Transverse colon (tissue), 4 donors: ENCODE measurements at regions not wholly inside any gene's neighbourhood (a gene's known extent, or its start where the extent isn't known, plus 50 kb on each side); places are given as distances from the start of the nearest gene placed in this dataset.

Experiments used
- DNase-seq: peaks from one replicate; pipeline ENCODE4 v3.0.0-alpha.2; 2019
- H3K27ac ChIP-seq, 4 donors: fragments of 200-600 bp; sonication (generic); 2 replicates each; pipeline ENCODE4 v1.5.1; 2016 to 2018; ENCODE audit warnings: inconsistent platforms in 4 of 4
- H3K27me3 ChIP-seq: fragments of 200-600 bp; sonication (generic); 2 replicates; pipeline ENCODE4 v1.5.1; 2017; ENCODE audit warnings: inconsistent platforms
- H3K36me3 ChIP-seq, 4 donors: fragments of 200-600 bp; sonication (generic); 2 replicates each; pipeline ENCODE4 v1.5.1; 2017 to 2019; ENCODE audit warnings: inconsistent platforms in 4 of 4
- H3K4me1 ChIP-seq, 4 donors: fragments of 200-600 bp; sonication (generic); 2 replicates each; pipeline ENCODE4 v1.5.1; 2017 to 2020; ENCODE audit warnings: inconsistent platforms in 4 of 4
- H3K4me3 ChIP-seq, 4 donors: fragments of 200-600 bp; sonication (generic); 1 replicate in 1 of 4; 2 replicates in 3 of 4; pipeline versions ENCODE4 v1.5.1 to v1.6.1; 2017 to 2019; ENCODE audit warnings: inconsistent platforms in 4 of 4
- H3K9me3 ChIP-seq, 2 donors: fragments of 200-600 bp; sonication (generic); 2 replicates each; pipeline ENCODE4 v1.5.1; 2017 to 2019; ENCODE audit warnings: inconsistent platforms in 2 of 2
- EP300 ChIP-seq: sonication (generic); formaldehyde crosslinking; IDR thresholded peaks from one replicate; pipeline ENCODE4 v1.6.1; 2017; ENCODE audit warnings: antibody characterized with exemption, low read depth
- POLR2A ChIP-seq: fragments of 450-650 bp; IDR thresholded peaks from one replicate; pipeline ENCODE4 v1.6.1; 2016; ENCODE audit warnings: antibody characterized with exemption, mild to moderate bottlenecking, moderate library complexity
- POLR2AphosphoS5 ChIP-seq, 3 donors: sonication (generic); formaldehyde crosslinking; IDR thresholded peaks; one replicate each; pipeline ENCODE4 v1.6.1; 2016; ENCODE audit warnings: antibody characterized with exemption in 3 of 3
- WGBS, 2 donors: methylation state at CpG; one replicate each; pipeline ENCODE4 v1.1.5; 2018; ENCODE audit warnings: low coverage in 1 of 2; 5-methylcytosine and 5-hydroxymethylcytosine counted together
- in situ Hi-C, 4 donors: fragments of 200-750 bp; cut with MboI; loops; one replicate each; pipeline versions ENCODE4 v1.15.0 to v1.15.1; 2017; ENCODE audit warnings: low sequenced_read_pairs in 3 of 4, low pct_ligation_motif_present in 1 of 4, low pct_unique_long_range_greater_than_20kb in 1 of 4
- intact Hi-C: fragments of 100-400 bp; cut with DNase I; formaldehyde crosslinking; loops from one replicate; pipeline ENCODE4 v1.15.1; 2023; ENCODE audit warnings: low total_unique reads
- TF ChIP-seq, protein P1 (sequence below), 5 experiments: fragments of 200-600 bp in 3 of 5; fragments of 450-650 bp in 2 of 5; sonication (generic) in 3 of 5; IDR thresholded peaks; 1 replicate in 2 of 5; 2 replicates in 3 of 5; pipeline ENCODE4 v1.5.1; 2016 to 2017; ENCODE audit warnings: antibody characterized with exemption in 5 of 5, inconsistent platforms in 3 of 5, mild to moderate bottlenecking in 2 of 5, moderate library complexity in 1 of 5

GRCh38 chr2:4356541-4356940 is 653.2 kb downstream of the DCDC2C start:
- no peaks in the 10 kb centered on the region for H3K36me3 ChIP-seq
- no peak for DNase-seq
- H3K27me3 ChIP-seq = no peaks in the 10 kb centered on the region
- 50 to 66% methylated on average over 1 of the region's 1 CpG for WGBS, 2 donors
- no peaks in the 10 kb centered on the region for H3K4me1 ChIP-seq
- in situ Hi-C loops = no loop called here
- H3K4me3 ChIP-seq = no peak overlapping the region
- H3K9me3 ChIP-seq = no peaks in the 10 kb centered on the region
- intact Hi-C loops = no loop called here
- no peak overlapping the region for H3K27ac ChIP-seq
- TF ChIP-seq, protein P1, sequence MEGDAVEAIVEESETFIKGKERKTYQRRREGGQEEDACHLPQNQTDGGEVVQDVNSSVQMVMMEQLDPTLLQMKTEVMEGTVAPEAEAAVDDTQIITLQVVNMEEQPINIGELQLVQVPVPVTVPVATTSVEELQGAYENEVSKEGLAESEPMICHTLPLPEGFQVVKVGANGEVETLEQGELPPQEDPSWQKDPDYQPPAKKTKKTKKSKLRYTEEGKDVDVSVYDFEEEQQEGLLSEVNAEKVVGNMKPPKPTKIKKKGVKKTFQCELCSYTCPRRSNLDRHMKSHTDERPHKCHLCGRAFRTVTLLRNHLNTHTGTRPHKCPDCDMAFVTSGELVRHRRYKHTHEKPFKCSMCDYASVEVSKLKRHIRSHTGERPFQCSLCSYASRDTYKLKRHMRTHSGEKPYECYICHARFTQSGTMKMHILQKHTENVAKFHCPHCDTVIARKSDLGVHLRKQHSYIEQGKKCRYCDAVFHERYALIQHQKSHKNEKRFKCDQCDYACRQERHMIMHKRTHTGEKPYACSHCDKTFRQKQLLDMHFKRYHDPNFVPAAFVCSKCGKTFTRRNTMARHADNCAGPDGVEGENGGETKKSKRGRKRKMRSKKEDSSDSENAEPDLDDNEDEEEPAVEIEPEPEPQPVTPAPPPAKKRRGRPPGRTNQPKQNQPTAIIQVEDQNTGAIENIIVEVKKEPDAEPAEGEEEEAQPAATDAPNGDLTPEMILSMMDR (IDR thresholded peaks at IDR 0.05) = no peak
- TF ChIP-seq POLR2AphosphoS5 (IDR thresholded peaks at IDR 0.05) = no peak
- no peak for TF ChIP-seq POLR2A
- TF ChIP-seq EP300 = no peak

DNA sequence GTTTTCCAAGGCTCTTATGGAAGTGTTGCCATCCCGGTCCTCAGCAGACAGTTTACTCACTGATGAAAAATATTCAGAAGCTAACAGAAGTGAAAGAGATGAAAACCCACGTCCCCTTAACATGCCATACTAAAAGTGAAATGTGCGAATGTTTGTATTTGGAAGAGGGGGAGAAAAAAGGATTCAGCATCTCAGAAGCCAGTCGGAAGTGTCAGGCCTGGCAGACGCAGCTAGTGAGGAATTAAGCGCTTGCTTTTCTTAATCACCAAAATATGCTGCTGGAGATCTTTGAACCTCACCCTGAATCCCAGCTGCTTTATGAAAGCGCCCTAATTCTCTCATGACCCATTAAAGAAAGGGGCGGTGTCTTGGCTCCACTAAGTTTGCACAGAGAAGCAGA is 653.7 kb downstream of the DCDC2C start:
- Histone ChIP-seq H3K27ac (no peak overlapping the region), H3K36me3 (no peaks in the 10 kb centered on the region), H3K4me3 (no peak overlapping the region), H3K9me3 (no peaks in the 10 kb centered on the region), H3K4me1 (no peaks in the 10 kb centered on the region), H3K27me3 (no peaks in the 10 kb centered on the region)
- 34 to 58% methylated on average over 6 to 8 of the region's 8 CpGs for WGBS, 2 donors
- in situ Hi-C loops = no loop called here
- TF ChIP-seq POLR2AphosphoS5 (IDR thresholded peaks at IDR 0.05) = no peak
- TF ChIP-seq, protein P1 (IDR thresholded peaks at IDR 0.05) = no peak
- TF ChIP-seq EP300 = no peak
- TF ChIP-seq POLR2A = no peak
- no peak for DNase-seq
- intact Hi-C loops = no loop called here

DNA sequence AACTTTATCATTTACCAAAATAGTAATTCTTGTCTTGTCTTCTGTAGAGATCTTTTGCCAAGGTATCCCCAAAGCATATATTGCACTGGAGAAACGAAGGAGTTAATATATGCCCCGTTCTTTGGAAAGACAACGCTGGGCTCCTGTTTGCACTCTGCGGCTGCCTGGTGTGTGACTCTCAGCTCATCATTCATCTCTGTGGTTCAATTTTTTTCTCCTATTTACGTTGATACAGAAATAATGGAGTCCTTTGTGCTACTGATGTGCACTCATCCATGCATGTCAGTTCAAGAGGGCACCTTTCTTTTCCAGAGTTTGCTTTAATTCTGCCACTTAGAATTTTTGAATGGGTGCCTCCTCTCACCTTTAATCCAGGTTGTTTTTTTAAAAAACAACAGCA is 655.5 kb downstream of the DCDC2C start:
- Histone ChIP-seq H3K9me3 (no peaks in the 10 kb centered on the region), H3K4me1 (no peaks in the 10 kb centered on the region), H3K36me3 (no peaks in the 10 kb centered on the region), H3K4me3 (no peak overlapping the region), H3K27me3 (no peaks in the 10 kb centered on the region), H3K27ac (no peak overlapping the region)
- TF ChIP-seq EP300 (no peak), POLR2AphosphoS5 (IDR thresholded peaks at IDR 0.05) (no peak), POLR2A (no peak)
- TF ChIP-seq, protein P1 (IDR thresholded peaks at IDR 0.05) = no peak
- in situ Hi-C loops = no loop called here
- intact Hi-C loops = no loop called here
- WGBS, 2 donors = 66 to 76% methylated on average over 5 of the region's 5 CpGs
- no peak for DNase-seq

- intact Hi-C loops (no loop called here), in situ Hi-C loops (no loop called here)
- DNase-seq = no peak
- Histone ChIP-seq H3K27me3 (no peaks in the 10 kb centered on the region), H3K9me3 (peaks cover 10 to 13% of the 10 kb centered on the region in 2 donors), H3K4me1 (no peaks in the 10 kb centered on the region), H3K36me3 (no peaks in the 10 kb centered on the region), H3K4me3 (no peak overlapping the region), H3K27ac (no peak overlapping the region)
- TF ChIP-seq EP300 (no peak), POLR2A (no peak), POLR2AphosphoS5 (IDR thresholded peaks at IDR 0.05) (no peak)
- TF ChIP-seq, protein P1 (IDR thresholded peaks at IDR 0.05) = no peak
- WGBS, 2 donors = 79% methylated on average over 4 of the region's 4 CpGs; no CpG with 5 or more reads in 1 of the 2 donors
These were observed 665.5 kb downstream of the DCDC2C start for GRCh38 chr2:4368907-4369306.
